Occipital lobe (tissue), 1 donor: ENCODE measurements at regions not wholly inside any gene's neighbourhood (a gene's known extent, or its start where the extent isn't known, plus 50 kb on each side); places are given as distances from the start of the nearest gene placed in this dataset.
"Not testable (repeated sequence)": the region's sequence is repeated elsewhere in the genome, so short reads cannot be mapped to it uniquely, and the experiment has no call there.

Experiments used
- DNase-seq: peaks from one replicate; lab custom pipeline; 2025; lab: John Stamatoyannopoulos, UW

GRCh38 chr12:4157122-4157521 lies 116.4 kb upstream of the CCND2 start:
- DNase-seq, result no peak

- no peak for DNase-seq
Observed at GRCh38 chr12:4156317-4156716, 117.2 kb upstream of the CCND2 start.

GRCh38 chr12:4154672-4155225 lies 118.8 kb upstream of the CCND2 start:
- no peak for DNase-seq

- DNase-seq, result no peak
Observed at GRCh38 chr12:4153343-4153892, 120.1 kb upstream of the CCND2 start.

- DNase-seq, result no peak
Observed at GRCh38 chr12:4152145-4152795, 121.3 kb upstream of the CCND2 start.

- no peak for DNase-seq
Observed at GRCh38 chr12:4151362-4152121, 122.0 kb upstream of the CCND2 start.

- DNase-seq, result not testable (repeated sequence)
Observed at GRCh38 chr12:4150355-4150754, 123.2 kb upstream of the CCND2 start.

- no peak for DNase-seq
Observed at GRCh38 chr12:4148418-4149056, 125.0 kb upstream of the CCND2 start.

- no peak for DNase-seq
Observed at GRCh38 chr12:4147031-4147481, 126.5 kb upstream of the CCND2 start.

- DNase-seq, result no peak
Observed at GRCh38 chr12:4145990-4146859, 127.3 kb upstream of the CCND2 start.

GRCh38 chr12:4144676-4145075 lies 128.9 kb upstream of the CCND2 start:
- DNase-seq, result no peak

GRCh38 chr12:4143896-4144295 lies 129.7 kb upstream of the CCND2 start:
- DNase-seq, result no peak

GRCh38 chr12:4141348-4142270 lies 132.0 kb upstream of the CCND2 start:
- DNase-seq, result no peak

- DNase-seq, result no peak
Observed at GRCh38 chr12:4140581-4141301, 132.8 kb upstream of the CCND2 start.

GRCh38 chr12:4139191-4139590 lies 134.4 kb upstream of the CCND2 start:
- DNase-seq, result no peak

- DNase-seq, result not testable (repeated sequence)
Observed at GRCh38 chr12:4138532-4138931, 135.0 kb upstream of the CCND2 start.

- no peak for DNase-seq
Observed at GRCh38 chr12:4138051-4138450, 135.5 kb upstream of the CCND2 start.

GRCh38 chr12:4137441-4137840 lies 136.1 kb upstream of the CCND2 start:
- DNase-seq, result no peak

- no peak for DNase-seq
Observed at GRCh38 chr12:4137015-4137414, 136.5 kb upstream of the CCND2 start.
